HG02642 (cell line): ENCODE measurements at regions not wholly inside any gene's neighbourhood (a gene's known extent, or its start where the extent isn't known, plus 50 kb on each side); places are given as distances from the start of the nearest gene placed in this dataset.

Experiments used
- ATAC-seq: cut with Tn5 transposase; IDR thresholded peaks from one replicate; pipeline ENCODE4 v1.9.1; 2021; ENCODE audit warnings: mild to moderate bottlenecking; ENCODE audit not compliant: unreplicated experiment, poor library complexity

DNA sequence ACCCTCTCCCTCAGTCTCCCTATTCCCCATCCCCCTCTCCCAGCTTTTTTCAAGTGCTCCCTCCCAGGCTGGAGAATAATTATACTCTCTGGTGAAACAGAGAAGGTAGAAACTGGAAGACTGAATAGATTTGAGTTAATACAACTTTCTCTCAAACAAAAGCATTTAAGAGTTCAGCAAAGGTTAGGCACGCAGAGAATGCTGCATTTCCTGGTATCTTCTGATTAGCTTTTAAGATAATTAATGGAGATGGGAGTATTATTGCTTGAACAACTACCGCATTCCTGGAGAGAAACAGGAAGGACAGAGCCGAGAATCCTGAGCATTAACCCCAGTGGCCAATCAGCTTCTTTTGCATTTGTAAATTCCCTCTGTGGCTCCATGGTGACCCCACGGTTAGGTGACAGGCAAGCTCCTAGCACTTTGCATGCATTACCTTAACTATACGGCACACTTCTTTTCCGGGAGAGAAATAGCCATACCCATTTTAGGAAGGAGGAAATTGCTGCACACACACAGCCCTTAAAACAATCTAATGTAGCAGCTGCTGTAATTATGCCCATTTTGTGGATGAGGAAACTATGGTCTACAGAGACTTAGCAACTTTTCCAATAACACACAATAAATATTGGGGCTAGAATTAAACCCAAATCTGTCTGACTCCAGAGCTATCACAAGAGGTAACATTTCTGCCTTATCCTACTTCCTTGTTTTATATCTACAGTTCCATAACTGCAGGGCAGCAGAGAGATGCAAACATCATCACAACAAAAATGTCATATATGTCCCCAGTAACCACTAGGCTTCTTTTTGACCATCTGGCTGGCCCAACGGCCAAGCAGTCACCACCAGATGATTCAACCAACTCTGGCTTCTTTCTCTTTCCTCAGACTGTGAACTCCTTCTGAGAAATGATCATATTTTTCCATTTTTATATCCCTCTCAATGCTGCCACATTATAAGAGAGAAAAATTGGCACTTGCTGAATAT lies 169.9 kb downstream of the CD24 start:
- ATAC-seq, result no peak

GRCh38 chr6:106803188-106803587 lies 171.3 kb downstream of the CD24 start:
- ATAC-seq, result no peak

DNA sequence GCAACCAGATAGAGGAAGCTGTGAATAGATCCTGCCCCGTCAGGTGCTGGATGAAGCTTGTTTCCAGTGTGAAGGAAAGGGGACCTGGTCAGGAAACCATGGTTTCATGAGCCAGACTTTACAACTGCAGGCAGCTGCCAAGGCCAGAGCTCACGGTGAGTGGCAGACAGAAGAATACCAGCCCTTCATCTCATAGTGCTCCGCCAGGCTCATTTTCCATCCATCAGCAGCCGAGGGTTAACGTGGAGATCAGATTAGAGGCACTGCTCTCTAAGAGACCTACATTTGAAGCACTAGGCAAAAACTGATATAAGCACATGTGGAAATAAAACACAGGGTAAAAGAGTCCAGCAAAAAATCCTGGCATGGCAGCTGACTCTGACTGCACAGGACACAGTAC lies 172.4 kb downstream of the CD24 start:
- no peak for ATAC-seq

GRCh38 chr6:106801256-106801655 lies 171.9 kb downstream of the QRSL1 start:
- no peak for ATAC-seq

DNA sequence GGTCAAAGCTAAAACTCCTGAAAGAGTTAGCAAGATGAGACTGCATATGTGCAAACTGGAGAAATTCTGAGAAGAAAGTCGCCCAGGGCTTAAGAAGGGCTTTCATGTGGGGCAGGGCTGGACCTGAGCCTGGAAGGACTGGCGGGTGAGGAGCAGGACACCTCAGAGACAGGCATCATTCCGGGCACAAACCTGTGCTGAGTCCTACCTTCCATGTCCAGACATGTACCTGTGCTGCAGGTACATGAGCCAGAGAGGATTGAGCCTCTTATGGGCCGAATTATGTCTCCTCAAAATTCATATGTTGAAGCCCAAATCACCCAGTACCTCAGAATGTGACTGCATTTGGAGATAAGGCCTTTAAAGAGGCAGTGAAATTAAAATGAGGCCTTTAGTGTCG lies 171.0 kb downstream of the QRSL1 start:
- ATAC-seq, result no peak

DNA sequence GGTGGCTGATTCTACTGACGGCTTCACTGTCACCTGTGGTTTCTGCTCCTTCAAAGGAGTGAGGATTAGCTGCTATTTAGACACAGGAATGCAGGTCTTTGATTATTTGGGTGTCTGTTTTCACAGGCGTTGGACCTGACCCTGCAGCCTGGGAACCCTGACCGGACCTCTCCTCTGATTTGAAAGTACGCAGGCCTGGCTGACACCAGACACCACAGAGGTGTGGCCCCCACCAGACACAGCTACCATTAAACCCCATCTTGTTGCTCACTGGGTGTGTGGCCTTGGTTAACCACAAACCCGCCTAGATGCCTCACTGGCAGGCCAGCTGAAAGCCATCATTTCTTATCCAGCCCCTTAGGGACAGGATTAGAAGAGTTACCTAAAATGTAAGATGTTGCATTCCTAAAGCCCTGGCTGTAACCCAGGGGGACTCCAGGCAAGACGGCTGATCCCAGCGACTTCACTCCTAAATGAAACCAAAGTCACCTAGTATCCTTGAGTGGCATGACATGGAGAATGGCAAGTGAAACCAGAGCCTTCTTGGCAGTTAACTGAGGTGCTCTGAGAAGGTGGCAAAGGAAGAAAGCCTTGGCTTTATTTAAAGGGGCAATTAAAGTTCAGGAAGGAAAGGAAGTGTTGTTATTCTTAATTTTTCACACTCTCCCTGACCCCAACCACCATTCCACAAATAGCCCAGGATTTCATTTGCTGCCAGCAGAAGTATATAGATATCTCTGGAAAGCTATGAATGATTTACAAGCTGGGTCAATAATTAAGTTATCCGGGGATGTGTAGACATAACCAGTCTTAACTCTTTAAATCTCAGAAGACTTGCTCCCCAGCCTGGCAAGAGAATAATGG lies 169.9 kb downstream of the QRSL1 start:
- peak; percentile 74 for ATAC-seq

DNA sequence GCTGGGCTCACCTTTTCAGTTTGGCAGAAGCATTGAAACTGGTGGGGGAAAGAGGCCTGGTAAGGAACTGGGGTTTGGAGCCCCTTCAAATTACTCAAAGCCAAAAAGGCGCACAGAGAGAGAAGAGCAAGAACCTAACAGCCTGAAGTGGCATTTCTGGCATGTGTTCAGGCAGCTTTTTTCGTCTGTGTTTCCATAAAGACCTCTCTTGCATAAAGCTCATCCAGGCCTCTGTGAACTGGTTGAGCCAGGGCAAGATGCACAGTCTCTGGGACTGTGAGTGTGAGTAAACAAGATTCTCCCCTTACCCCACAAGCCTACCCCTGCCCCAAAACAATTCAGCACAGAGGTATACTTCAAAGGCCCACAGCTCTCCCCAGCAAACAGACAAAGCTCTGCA lies 167.8 kb downstream of the QRSL1 start:
- no peak for ATAC-seq

GRCh38 chr6:106796781-106797180 lies 167.4 kb downstream of the QRSL1 start:
- ATAC-seq, result no peak

- no peak for ATAC-seq
Observed at GRCh38 chr6:106794129-106794528, 164.8 kb downstream of the QRSL1 start.

DNA sequence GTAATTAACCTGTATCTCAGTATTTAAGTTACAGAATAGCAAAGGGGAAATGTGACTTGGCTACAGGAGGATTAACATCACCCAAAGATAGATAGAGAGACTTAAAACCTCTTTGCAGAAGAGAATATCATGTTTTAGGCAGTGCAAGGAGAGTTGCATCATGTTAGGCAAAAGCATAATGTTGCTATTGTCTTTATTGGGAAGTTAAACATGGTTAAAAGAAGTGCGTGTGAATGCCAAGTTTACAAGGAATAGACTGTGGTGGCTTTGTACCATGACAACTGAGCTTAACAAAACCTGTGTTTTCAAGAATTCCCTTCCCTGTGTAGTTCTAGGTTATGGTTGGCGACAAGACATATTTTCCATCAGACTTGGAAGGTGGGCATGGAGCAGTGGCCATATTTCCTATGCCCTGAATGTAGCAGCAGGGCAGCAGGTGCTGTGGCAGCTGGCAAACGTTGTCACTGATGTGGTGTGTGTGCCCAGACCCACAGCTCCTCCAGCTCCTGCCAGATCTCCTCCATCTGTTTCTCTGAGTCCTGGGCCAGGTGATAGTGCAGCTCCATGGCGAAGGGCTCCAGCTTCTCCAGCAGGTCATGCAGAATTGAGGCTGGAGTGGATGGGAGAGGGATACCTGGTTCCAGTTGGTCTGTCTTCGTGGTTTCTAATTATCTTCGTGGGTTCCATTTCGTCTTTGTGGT lies 163.3 kb downstream of the QRSL1 start:
- ATAC-seq, result no peak

DNA sequence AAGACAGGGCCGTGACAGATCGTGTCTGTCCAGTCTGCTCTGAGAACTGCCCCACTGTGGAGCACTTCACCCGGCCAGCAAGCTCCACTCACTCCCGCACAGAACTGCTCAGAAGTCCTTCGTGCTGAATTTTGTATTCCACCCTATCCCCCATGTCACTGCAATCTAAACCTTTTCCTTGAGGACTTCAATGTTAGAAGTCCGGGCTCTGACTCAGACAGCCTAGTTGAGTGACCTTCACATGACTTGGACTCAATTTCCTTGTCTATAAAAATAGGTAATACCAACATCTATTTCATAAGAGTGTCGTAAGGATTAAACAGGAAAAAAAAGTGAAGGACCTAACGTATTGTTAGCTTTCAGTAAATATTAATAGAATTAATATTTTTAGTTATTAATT lies 161.6 kb downstream of the QRSL1 start:
- ATAC-seq, result no peak

GRCh38 chr6:106790149-106790770 lies 160.9 kb downstream of the QRSL1 start:
- ATAC-seq, result no peak

GRCh38 chr6:106789428-106790148 lies 160.2 kb downstream of the QRSL1 start:
- no peak for ATAC-seq

GRCh38 chr6:106788761-106789160 lies 159.4 kb downstream of the QRSL1 start:
- ATAC-seq, result no peak

DNA sequence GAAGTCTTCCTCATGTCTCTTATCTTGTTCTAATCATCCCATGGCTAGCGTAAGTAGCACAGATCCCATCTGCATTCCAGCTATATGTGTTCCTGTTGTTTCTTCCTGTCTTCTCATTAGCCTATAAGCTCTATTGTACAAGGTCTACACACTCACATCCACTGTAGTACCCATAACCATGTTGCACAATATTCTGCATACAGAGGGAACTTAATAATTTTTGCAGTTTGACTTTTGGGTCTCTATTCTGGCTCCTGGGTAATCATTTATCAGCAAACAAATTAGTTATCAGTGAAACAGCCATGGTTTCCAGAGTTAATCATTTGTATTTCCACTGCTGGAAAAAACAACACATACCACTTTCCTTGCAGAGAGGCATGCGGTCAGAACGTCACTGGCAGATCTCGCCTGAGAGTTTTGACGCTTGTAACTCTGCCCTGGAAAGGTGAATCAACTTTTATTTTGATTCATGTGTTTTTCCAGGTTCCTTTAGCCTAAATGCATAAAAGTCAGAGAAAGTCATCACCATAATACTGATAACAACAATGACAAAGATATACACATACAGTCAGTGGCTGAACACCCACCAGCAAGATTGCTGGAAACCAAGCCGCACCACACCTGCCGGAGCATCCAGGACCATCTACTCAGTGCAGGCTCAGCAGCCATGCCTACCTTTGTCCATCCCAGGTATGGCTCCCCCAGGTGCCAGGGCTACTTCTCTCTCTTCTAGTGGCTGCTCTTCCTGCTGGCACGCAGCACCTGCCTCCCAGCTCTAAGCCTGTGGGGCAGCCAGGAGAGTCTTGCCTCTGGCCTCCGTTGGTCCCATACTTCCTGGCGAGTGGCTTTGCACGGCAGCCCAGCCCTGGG lies 158.2 kb downstream of the QRSL1 start:
- ATAC-seq, result no peak

GRCh38 chr6:106785298-106785697 lies 155.9 kb downstream of the QRSL1 start:
- ATAC-seq, result no peak

DNA sequence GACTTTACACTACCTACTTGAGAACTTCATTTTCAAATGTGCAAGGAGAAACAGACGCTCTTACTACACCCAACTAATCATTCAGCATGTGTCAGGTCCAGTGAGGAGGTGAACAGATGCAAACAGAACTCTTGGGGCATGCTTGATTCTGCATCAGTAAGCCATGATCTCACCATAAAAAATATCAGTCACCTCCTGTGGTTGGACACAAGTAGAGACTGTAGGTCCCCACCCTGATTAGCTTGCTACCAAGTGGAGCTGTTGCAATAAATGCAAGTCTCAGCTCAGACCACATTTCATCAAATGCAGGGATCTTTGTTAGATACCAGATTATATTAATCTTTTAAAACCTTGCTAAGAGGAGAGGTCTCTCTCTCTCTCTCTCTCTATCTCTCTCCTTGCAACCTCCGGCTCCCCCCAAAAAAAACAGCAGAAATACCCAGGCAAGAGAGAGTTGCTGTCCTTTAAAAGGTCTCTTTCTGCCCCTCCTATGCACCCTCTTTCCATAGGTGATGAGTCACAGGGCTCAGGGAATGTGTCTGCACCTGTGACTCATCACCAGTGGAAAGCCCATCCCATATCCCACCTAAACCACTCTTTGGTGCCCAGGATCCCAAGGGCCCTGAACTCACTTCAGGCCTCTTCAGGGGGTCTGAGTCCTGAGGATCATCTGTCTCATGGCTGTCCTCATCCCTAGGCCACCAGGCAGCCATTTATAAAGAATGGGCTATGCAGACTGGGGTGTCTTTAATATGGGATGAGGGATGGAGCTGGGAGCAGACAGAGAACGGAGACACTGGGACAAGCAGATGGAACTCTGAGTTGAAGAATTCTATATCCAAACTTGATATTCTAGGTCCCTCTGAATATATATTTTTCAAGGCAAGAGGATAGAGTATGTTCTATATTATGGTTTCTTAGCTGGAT lies 154.5 kb downstream of the QRSL1 start:
- no peak for ATAC-seq
